ENCODE measurements at regions not wholly inside any gene's neighbourhood (a gene's known extent, or its start where the extent isn't known, plus 50 kb on each side); places are given as distances from the start of the nearest gene placed in this dataset.
"Not testable (repeated sequence)": the region's sequence is repeated elsewhere in the genome, so short reads cannot be mapped to it uniquely, and the experiment has no call there.

DNA sequence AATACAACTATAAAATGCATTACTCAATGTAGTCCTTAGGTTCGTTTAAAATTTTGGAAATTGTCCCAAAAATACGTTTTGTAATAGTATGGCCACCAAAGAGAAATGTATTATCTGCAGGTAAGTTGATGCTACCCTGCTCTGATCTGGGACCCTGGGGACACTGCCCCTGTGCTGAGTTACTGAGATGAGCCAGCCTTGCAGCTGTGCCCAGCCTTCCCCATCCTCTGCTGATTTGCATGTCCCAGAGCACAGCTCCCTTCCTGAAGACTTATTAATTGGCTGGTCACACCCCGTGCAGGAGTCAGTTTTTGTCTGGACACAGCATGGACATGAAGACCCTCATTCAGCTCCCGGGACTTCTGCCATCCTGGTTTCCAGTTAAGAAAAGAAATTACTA is 1203.5 kb downstream of the RPIA start:
- TF ChIP-seq, protein P1, sequence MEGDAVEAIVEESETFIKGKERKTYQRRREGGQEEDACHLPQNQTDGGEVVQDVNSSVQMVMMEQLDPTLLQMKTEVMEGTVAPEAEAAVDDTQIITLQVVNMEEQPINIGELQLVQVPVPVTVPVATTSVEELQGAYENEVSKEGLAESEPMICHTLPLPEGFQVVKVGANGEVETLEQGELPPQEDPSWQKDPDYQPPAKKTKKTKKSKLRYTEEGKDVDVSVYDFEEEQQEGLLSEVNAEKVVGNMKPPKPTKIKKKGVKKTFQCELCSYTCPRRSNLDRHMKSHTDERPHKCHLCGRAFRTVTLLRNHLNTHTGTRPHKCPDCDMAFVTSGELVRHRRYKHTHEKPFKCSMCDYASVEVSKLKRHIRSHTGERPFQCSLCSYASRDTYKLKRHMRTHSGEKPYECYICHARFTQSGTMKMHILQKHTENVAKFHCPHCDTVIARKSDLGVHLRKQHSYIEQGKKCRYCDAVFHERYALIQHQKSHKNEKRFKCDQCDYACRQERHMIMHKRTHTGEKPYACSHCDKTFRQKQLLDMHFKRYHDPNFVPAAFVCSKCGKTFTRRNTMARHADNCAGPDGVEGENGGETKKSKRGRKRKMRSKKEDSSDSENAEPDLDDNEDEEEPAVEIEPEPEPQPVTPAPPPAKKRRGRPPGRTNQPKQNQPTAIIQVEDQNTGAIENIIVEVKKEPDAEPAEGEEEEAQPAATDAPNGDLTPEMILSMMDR (conservative IDR thresholded peaks at IDR 0.05; ENCODE audit: low read length): not testable (repeated sequence)
- TF ChIP-seq EZH2phosphoT487 (IDR thresholded peaks at IDR 0.05; ENCODE audit: borderline replicate concordance, low read depth, low read length): not testable (repeated sequence)
